Anterior cingulate cortex (tissue), 58 donors: ENCODE measurements at regions not wholly inside any gene's neighbourhood (a gene's known extent, or its start where the extent isn't known, plus 50 kb on each side); places are given as distances from the start of the nearest gene placed in this dataset.
"Not testable (repeated sequence)": the region's sequence is repeated elsewhere in the genome, so short reads cannot be mapped to it uniquely, and the experiment has no call there.

Experiments used
- DNase-seq, 58 donors: peaks; one replicate each; lab custom pipeline; 2025; lab: John Stamatoyannopoulos, UW

DNA sequence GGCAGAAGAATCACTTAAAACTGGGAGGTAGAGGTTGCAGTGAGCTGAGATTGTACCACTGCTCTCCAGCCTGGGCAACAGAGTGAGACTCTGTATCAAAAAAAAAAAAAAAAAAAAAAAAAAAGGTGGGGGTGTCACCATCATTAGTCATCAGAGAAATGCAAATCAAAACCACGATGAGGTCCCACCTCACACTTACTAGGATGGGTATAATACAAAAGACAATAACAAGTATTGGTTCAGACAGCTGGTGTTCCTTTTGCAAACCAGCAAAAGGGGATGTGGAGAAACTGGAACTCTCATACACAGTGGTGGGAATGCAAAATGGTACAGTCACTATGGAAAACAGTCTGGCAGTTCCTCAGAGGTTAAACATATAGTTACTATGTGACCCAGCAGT, 78.7 kb upstream of the TSC22D2 start:
- DNase-seq: no peak

DNA sequence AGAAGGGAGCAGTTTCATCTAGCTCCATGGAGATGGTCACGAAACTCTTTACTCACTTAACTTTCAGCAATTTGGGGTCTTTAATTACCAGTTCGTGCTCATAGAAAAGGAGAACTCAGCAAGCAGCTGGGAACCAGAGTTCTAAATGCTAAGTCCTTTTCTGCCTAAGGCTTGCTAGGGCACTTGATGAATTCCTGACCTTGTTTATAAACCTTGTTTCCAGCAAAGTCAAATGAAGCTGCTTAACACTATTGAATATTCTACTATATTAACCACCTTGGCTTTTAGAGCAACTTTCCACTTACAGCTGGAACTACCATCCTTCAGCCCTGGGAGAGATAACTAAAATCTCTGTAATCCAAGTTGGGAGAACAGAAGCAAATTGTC, 79.5 kb upstream of the TSC22D2 start:
- DNase-seq: no peak

DNA sequence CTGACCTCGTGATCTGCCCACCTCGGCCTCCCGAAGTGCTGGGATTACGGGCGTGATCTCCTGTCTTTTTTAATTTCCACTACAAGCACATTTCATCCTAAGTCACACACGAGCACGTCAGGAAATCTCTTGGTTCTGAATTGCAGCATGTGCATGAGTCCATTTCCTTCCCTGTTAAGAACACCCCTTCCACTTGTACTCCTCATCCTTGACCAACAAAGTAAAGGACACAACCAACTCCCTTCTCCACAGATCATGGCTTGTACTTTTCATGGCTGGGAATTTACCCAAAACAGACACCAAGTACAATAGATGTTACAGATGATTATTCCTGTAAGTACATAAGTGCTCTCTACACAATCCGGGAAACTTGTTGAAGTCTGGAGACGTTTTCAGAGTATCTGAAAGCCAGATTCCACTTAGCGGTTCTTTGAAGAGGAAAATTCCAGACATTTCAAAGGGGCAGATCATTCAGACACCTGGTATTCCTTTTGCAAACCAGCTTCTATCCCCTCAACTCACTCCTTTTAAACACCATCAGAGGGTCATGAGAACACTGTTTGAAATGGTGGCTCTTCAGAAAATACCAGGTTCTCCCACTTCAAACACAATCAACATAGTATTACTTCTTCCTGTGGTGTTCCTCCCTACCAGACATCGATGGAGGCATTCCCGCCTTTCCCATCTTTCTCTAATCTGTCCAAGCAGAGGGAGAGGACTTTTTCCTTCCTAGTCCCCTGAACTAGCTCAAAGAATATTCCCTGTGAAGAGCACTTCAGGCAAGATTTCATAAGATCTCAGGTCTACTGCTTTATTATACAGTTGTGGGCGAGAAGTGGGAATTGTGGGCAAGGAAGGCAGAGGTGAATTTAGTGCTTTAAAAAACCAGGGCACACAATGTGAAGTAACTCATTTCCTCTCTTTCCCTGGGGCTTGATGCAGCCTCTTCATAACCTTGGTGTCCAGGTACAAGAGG, 80.1 kb upstream of the TSC22D2 start:
- DNase-seq: no peak

DNA sequence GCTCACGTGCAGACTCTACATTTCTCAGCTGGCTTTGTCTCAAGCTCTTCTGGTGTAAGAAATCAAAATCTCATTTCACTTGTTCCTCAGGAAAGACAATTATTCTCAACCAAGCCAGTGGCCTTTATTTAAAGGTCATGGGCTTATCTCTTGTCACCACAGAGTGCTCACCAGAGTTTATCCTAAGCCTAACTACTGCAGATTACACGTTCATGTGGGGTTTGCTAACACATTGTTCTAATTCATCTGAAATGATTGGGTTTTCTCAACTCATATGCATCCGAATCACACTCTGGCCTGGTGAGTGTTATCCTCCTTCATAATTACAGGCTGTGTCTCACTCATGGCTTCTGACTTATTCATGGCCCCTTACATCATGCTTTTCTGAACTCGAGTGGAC, 83.3 kb upstream of the TSC22D2 start:
- DNase-seq: no peak

DNA sequence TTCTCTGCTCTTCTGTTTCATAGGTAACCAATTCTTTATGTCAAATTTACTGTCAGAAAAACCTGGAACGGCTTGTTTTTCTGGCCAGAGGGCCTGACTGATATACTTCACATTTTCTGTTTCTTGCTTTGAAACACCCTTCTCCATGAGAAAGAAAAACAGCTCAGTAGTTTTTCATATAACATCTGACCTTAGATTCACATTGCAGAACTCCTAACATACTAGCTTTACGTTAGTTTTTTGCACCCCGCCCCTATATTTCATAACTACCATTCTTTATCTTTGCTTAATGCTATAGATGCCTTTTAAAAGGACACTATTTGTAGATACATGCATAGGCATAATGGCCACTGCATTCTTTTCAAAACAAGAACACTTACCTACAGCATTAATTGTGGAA, 83.9 kb upstream of the TSC22D2 start:
- DNase-seq: no peak

DNA sequence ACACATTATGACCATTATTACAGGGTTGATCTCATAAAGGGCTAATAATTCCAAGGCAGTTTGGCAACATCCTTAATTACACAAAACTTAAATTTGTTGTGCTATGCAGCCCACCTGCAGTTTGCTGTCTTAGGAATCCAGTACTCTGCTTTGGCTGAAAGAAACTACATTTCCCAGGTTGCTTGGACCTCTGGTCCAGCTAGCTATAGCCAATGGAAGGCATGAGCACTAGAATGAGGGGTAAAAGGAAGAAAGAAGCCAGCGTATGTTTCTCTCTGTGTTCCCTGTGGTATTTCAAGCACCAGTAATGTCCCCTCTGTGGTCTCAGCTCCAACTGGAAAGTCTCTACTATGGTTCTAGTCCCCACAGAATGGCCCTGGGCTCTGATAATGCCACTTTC, 84.3 kb upstream of the TSC22D2 start:
- DNase-seq: no peak

DNA sequence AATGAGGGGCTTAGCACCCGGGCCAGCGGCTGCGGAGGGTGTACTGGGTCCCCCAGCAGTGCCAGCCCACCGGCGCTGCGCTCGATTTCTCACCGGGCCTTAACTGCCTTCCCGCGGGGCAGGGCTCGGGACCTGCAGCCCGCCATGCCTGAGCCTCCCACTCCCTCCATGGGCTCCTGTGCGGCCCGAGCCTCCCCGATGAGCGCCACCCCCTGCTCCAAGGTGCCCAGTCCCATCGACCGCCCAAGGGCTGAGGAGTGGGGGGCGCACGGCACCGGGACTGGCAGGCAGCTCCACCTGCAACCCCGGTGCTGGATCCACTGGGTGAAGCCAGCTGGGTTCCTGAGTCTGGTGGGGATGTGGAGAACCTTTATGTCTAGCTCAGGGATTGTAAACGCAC, 85.0 kb upstream of the TSC22D2 start:
- DNase-seq: not testable (repeated sequence)

DNA sequence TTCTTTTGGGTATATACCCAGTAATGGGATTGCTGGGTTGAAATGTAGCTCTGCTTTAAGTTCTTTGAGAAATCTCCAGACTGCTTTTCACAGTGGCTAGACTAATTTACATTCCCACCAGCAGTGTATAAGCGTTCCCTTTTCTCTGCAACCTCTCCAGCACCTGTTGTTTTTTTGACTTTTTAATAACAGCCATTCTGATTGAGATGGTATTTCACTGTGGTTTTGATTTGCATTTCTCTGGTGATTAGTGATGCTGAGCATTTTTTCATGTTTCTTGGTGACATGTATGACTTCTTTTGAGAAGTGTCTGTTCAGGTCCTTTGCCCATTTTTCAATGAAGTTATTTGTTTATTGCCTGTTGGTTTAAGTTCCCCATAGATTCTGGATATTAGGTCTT, 87.1 kb upstream of the TSC22D2 start:
- not testable (repeated sequence) for DNase-seq

DNA sequence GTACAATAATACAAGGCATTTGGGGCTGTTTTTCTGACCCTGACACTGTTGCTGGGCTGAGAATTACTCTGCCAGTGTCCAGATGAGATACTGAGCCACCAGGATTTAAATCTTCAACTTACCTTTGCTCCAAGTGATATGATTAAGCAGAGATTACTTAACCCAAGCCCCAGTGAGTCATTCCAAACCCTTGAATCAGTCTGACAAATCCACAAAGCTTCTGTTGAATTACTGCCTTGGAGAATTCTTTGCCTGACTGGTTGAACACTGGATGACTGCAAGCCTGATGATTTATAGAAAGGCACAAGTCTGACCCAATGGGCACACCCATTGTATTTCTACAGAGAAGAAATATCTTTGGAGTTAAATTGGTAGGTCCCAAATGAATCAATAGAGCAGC, 88.2 kb upstream of the TSC22D2 start:
- DNase-seq: no peak

DNA sequence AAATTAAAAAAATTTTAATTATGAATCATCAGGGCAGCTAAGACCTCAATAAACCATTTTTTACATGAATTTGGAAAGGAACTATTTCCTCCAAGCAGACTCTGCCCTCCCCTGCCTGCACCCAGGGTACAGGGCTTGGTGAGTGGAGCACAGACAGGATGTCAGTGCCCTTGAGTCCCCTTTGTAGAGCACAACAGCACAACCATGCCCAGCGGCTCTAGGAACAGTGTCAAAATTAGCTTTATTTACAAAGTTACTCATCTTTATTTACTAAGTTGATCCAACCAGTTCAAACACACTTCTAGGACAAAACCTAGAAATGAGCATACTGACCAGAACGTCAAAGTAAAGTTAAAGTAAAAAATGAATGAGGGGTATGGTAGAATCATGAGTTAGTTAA, 90.6 kb upstream of the TSC22D2 start:
- no peak for DNase-seq

DNA sequence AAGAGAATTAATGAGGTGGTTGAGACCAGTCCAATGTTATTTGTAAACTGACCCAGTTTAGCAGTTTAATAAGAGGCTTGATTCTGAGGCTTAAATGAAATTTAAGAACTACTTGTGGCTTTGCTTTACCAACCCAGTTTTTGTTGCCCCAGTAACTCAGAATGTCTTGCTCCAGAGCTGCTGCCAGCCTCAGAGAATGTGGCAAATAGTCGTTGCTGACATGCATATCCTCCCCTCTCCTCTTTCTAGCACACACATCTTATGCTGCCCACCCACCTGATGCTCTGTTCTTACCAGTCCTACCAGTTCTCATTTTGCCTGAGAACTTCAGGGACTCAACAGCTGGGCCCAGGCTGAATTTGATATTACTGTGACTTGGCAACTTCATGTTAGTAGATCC, 92.4 kb upstream of the TSC22D2 start:
- DNase-seq: no peak

DNA sequence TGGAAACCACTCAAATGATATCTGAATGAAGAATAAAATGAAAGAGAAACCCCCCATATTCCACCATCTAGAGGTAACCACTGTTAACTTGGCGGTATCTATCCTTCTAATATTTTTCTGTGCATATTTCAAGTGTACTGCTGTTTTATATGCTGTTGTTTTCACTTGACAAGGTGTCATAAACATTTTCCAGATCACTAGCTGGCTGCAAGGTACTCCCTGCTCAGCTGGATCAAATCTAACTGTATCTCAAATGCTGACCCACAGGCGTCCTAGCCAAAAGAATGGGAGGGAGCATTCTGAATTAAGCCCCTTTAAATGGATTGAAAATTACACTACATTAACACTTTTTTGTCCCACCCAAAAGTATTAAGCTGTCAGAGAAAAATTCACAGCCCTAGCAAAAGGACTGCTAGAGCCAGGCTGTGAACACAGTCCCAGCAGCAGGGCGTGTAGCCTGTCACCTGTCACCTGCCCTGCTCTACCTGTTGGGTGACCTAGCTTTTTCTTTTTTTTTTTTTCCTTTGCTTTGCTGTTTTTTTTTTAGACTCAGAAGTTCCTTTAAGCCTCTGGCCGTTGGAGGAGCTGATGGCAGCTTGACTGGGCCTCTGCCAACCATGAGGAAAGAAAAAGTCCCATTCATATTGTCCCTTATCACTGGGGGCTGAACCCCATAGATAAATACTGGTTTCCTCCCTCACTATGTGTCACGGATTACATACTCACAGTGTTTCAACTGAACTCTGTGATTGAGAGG, 93.7 kb upstream of the TSC22D2 start:
- DNase-seq: no peak

DNA sequence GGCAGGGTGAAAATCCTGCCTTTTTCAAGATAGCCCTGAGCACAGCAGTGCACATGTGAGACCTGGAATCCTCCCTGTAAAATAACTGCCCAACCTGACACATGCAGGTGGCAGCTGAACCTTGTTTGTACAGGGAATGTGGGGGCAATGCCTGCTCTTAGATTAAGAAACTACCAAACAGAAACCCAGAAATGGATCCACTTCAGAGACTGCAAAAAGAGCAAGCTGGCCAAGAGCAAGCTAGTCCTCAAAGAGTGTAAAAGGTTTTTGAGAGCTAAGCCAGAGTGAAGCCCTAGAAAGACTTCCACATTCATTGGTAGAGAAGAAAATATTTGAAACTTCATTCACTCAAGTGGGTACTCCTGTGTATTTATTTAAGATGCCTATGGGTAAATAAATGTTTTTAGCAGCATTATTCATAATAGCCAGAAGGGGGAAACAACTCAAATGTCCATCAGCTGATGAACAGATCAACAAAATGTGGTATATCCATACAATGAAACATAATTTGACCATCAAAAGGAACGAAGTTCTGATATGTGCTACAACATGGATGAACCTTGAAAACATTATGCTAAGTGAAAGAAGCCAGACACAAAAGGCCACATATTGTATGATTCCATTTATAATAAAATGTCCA, 96.0 kb upstream of the TSC22D2 start:
- DNase-seq: no peak

DNA sequence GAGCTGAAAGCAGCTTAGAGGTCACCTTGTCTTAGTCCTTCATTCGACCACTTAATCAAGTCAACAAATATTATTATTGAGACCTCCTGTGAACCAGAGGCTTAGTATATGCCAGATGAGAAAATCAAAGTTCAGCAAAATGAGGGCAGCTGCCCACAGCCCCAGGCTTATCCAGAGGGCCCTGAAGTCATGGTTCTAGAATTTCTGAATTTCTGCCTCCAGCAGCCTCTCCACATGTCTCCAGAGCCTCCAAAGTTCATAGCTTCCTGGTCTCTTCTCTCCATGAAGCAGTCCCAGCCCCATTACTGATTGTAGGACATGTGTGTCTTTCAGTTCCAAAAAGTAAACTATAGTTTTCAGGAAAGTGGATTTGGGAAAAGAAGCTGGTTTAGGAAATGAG, 96.9 kb upstream of the TSC22D2 start:
- no peak for DNase-seq

DNA sequence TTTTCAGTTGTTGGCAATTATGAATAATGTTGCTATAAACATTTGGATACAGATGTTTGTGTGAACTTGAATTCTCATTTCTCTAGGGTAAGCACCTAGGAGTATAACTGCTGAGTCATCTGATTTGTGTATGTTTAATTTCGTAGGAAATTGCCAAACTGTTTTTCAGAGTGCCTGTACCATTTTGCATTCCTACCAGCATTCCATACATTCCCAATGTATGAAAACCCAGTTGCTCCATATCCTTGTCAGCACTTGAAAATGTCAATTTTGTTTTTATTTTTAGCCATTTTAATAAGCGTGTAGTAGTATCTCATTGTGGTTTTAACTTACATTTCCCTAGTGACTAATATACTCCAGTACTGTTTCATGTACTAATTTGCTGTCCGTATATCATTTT, 98.5 kb upstream of the TSC22D2 start:
- DNase-seq: no peak

DNA sequence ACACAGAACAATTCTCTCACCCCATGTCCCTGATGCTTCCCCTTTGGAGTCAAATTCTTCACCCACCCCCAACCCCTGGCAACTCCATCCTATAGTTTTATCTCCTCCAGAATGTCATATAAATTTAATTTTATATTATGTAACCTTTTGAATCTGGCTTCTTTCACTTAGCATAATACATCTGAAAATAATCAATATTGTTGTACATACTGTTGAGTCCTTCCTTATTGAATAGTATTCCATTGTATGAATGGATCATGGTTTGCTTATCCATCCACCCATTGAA, 98.9 kb upstream of the TSC22D2 start:
- no peak for DNase-seq

DNA sequence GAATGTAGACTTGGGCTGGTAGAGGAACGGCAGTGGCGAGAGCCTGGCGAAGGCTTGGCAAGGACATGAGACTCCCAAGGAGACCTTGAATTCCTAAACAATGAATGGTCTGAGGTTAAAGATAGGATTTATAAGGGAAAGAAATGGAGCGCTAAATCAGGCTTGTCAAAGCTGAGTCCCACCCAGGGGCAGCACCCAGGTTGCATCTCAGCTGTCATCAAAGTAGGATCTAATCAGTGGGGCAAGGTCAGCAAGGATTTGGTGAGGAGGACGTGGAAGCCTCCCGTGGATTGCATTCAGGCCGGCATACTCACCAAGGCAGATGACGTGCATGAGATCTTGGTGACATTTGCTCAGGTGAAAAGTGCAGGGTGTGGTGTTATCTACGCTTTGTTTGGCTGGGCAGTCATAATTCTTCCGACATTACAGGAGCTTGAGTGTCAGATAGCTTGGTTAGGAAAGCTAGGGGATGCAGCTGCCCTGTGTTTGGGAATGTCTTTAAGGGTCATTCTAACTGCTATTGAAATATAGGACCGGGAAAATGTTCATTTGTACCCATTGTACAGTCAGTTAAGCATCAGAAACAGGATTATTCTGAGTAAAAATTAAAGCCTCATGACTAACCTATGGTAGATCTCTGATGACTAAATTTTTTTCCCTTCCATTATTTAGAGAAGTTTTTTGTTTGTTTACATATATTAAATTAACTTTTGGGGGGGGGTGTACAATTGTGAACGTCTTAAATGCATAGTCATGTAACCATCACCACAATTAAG, 99.4 kb upstream of the TSC22D2 start:
- no peak for DNase-seq

DNA sequence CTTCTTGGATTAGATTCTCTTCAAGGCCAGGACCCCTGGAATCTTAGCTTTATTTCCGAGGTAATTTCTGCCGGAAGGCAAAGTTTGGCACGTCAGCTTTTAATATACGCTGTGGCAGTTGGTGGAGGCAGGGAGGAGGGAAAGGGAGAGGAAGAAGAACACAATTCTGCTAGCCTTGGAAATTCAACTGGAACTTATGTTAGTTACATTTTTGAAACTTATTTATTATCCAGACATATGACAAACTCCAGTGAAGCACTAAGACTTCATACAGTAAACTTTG, 100.1 kb upstream of the TSC22D2 start:
- DNase-seq: no peak

DNA sequence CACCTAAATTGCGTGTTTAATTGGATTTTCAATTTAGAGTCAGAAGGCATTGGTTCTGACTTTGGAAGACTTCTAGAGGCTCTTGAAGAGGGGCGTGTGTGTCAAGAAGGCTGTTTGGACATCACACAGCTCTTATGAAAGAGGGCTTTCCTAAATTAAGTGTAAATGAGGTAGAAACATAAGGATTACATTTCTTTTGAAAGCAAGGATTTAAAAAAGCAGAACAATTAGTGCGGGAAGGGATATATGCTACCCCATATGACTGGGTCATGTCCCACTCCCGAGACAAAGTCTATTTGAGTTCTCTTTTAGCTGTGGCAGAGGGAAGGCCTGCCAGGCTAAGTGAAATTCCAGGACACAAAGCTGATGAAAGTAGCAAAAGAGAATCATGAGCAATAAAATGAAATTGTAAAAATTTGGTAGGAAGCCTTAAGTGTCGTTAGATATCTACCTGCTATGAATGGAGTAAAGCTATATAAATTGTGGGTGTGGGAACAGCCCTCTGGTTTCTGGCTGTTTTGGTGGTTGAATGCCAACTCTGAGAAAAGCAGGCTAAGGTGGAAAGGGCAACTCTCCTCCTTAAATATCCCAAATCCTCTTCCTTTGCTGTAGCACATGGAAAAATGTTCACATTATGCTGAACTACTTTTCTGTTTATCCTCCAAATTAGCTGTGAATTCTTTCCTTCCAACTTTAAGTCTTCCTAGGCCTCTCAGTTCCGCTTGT, 100.6 kb upstream of the TSC22D2 start:
- DNase-seq: no peak

DNA sequence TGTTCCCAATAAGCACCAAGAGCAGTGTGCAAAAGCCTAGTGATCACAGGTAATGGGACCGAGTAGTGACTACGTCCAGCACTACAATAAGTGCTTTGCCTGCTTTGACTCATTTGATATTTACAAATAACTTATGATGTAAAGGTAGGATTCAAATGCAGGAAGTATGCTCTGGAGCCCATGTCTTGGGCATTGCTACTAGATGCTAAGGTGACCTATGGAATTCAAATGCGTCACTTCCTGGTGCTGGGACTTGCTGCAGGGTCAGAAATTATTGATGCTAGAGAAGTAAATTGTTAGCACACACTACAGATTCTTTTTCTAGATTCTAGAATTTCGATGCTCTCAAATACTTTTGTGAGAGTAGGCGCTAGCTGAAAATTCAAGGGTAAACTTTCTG, 101.2 kb upstream of the TSC22D2 start:
- DNase-seq: no peak
